AG20443 (cell line): ENCODE measurements at regions not wholly inside any gene's neighbourhood (a gene's known extent, or its start where the extent isn't known, plus 50 kb on each side); places are given as distances from the start of the nearest gene placed in this dataset.
"Not testable (repeated sequence)": the region's sequence is repeated elsewhere in the genome, so short reads cannot be mapped to it uniquely, and the experiment has no call there.

Source experiments
- DNase-seq: peaks from one replicate; pipeline ENCODE4 v3.0.0; 2012; ENCODE audit warnings: low spot score, mixed read lengths

GRCh38 chr4:10276152-10276551, 159.6 kb upstream of the WDR1 start:
- DNase-seq: peak; percentile 27

- DNase-seq: peak; percentile 33
Measured at GRCh38 chr4:10275696-10276095, 159.1 kb upstream of the WDR1 start.

- DNase-seq: peak; percentile 30
Measured at GRCh38 chr4:10273030-10273429, 156.4 kb upstream of the WDR1 start.

- DNase-seq: no peak
Measured at GRCh38 chr4:10272511-10272910, 155.9 kb upstream of the WDR1 start.

GRCh38 chr4:10267066-10267465, 150.5 kb upstream of the WDR1 start:
- DNase-seq: no peak

GRCh38 chr4:10260777-10261176, 144.2 kb upstream of the WDR1 start:
- peak; percentile 48 for DNase-seq

- no peak for DNase-seq
Measured at GRCh38 chr4:10259976-10260375, 143.4 kb upstream of the WDR1 start.

- no peak for DNase-seq
Measured at GRCh38 chr4:10256203-10256602, 139.6 kb upstream of the WDR1 start.

GRCh38 chr4:10253765-10254164, 137.2 kb upstream of the WDR1 start:
- DNase-seq: no peak

GRCh38 chr4:10245751-10246150, 129.2 kb upstream of the WDR1 start:
- DNase-seq: no peak

- DNase-seq: no peak
Measured at GRCh38 chr4:10243856-10244255, 127.3 kb upstream of the WDR1 start.

- no peak for DNase-seq
Measured at GRCh38 chr4:10240691-10241090, 124.1 kb upstream of the WDR1 start.

GRCh38 chr4:10239982-10240654, 123.5 kb upstream of the WDR1 start:
- no peak for DNase-seq

GRCh38 chr4:10237131-10237530, 120.5 kb upstream of the WDR1 start:
- no peak for DNase-seq

GRCh38 chr4:10232114-10232513, 115.5 kb upstream of the WDR1 start:
- no peak for DNase-seq

- DNase-seq: peak; percentile 80
Measured at GRCh38 chr4:10226756-10227155, 110.2 kb upstream of the WDR1 start.

- DNase-seq: no peak
Measured at GRCh38 chr4:10225096-10225495, 108.5 kb upstream of the WDR1 start.

- DNase-seq: no peak
Measured at GRCh38 chr4:10223782-10224181, 107.2 kb upstream of the WDR1 start.

GRCh38 chr4:10213481-10213880, 96.9 kb upstream of the WDR1 start:
- not testable (repeated sequence) for DNase-seq

- DNase-seq: no peak
Measured at GRCh38 chr4:10212901-10213300, 96.3 kb upstream of the WDR1 start.

- peak; percentile 48 for DNase-seq
Measured at GRCh38 chr4:10212400-10212799, 95.8 kb upstream of the WDR1 start.

- no peak for DNase-seq
Measured at GRCh38 chr4:10207116-10207515, 90.5 kb upstream of the WDR1 start.

- DNase-seq: peak; percentile 32
Measured at GRCh38 chr4:10205223-10205622, 88.6 kb upstream of the WDR1 start.

GRCh38 chr4:10204401-10205058, 87.9 kb upstream of the WDR1 start:
- DNase-seq: peak; percentile 91
